ENCODE measurements at regions not wholly inside any gene's neighbourhood (a gene's known extent, or its start where the extent isn't known, plus 50 kb on each side); places are given as distances from the start of the nearest gene placed in this dataset.

DNA sequence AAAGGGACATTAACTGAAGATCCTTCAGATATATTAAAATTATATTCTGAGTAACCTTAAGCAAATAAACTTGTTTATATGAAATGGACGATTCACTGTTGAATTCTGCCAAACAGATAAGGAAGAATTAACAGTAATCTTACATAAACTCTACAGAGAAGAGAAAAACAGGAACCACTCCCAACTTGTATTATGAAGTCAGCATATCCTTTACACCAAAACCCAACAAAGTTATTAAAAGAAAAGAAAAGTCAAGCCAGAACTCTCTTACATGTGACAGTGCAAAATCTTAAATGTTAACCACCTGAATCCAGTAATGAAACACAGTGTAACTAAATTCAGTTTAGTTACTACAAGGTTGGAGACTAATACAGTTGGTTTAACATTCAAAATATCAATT lies 185.8 kb downstream of the DEPDC1B start:
- Mint-ChIP-seq H3K4me3 (no peak overlapping the region), H3K27ac (no peak overlapping the region), H3K36me3 (ENCODE audit: low read depth) (no peaks in the 10 kb centered on the region), H3K9me3 (no peaks in the 10 kb centered on the region), H3K4me1 (peaks cover 4% of the 10 kb centered on the region), H3K27me3 (ENCODE audit: insufficient read depth) (no peaks in the 10 kb centered on the region)
- no peak for TF ChIP-seq CTCF (conservative IDR thresholded peaks at IDR 0.05)
- Histone ChIP-seq H3K9me3 (ENCODE audit: control insufficient read depth, low read length) (no peaks in the 10 kb centered on the region), H3K36me3 (ENCODE audit: control insufficient read depth, insufficient read depth, low read length) (no peaks in the 10 kb centered on the region), H3K27ac (ENCODE audit: low read depth, low read length) (no peak overlapping the region), H3K27me3 (ENCODE audit: control insufficient read depth, insufficient read depth, low read length, poor library complexity, severe bottlenecking) (no peaks in the 10 kb centered on the region), H3K4me3 (ENCODE audit: low read length) (no peak overlapping the region), H3K4me1 (ENCODE audit: control insufficient read depth, insufficient read depth, low read length) (no peaks in the 10 kb centered on the region), H3K9ac (ENCODE audit: extremely low read depth, low read length, poor library complexity, severe bottlenecking) (no peak overlapping the region)
- no peak for DNase-seq
- 83% methylated on average over 1 of the region's 1 CpG; no CpG with 5 or more reads in 1 of the 2 experiments for WGBS, 2 experiments (ENCODE audit: insufficient coverage in 1 of 2, insufficient read length in 1 of 2)

- Mint-ChIP-seq H3K4me3 (no peak overlapping the region), H3K27ac (no peak overlapping the region), H3K4me1 (peaks cover 4% of the 10 kb centered on the region), H3K36me3 (ENCODE audit: low read depth) (no peaks in the 10 kb centered on the region), H3K9me3 (no peaks in the 10 kb centered on the region), H3K27me3 (ENCODE audit: insufficient read depth) (no peaks in the 10 kb centered on the region)
- no peak overlapping the region for H3K27ac ChIP-seq (ENCODE audit: low read depth, low read length)
- no peak overlapping the region for H3K4me3 ChIP-seq (ENCODE audit: low read length)
- no peaks in the 10 kb centered on the region for H3K4me1 ChIP-seq (ENCODE audit: control insufficient read depth, insufficient read depth, low read length)
- no peak overlapping the region for H3K9ac ChIP-seq (ENCODE audit: extremely low read depth, low read length, poor library complexity, severe bottlenecking)
- H3K27me3 ChIP-seq (ENCODE audit: control insufficient read depth, insufficient read depth, low read length, poor library complexity, severe bottlenecking), result no peaks in the 10 kb centered on the region
- DNase-seq, result no peak
- no peak for TF ChIP-seq CTCF (conservative IDR thresholded peaks at IDR 0.05)
- H3K36me3 ChIP-seq (ENCODE audit: control insufficient read depth, insufficient read depth, low read length), result no peaks in the 10 kb centered on the region
- no peaks in the 10 kb centered on the region for H3K9me3 ChIP-seq (ENCODE audit: control insufficient read depth, low read length)
Measured at GRCh38 chr5:60512117-60512516, 187.8 kb downstream of the DEPDC1B start.

GRCh38 chr5:60510663-60511062 lies 189.3 kb downstream of the DEPDC1B start:
- H3K9ac ChIP-seq (ENCODE audit: extremely low read depth, low read length, poor library complexity, severe bottlenecking), result no peak overlapping the region
- H3K4me1 ChIP-seq (ENCODE audit: control insufficient read depth, insufficient read depth, low read length), result no peaks in the 10 kb centered on the region
- no peaks in the 10 kb centered on the region for H3K9me3 ChIP-seq (ENCODE audit: control insufficient read depth, low read length)
- Mint-ChIP-seq H3K27me3 (ENCODE audit: insufficient read depth) (no peaks in the 10 kb centered on the region), H3K4me1 (peaks cover 4% of the 10 kb centered on the region), H3K9me3 (no peaks in the 10 kb centered on the region), H3K27ac (no peak overlapping the region), H3K36me3 (ENCODE audit: low read depth) (no peaks in the 10 kb centered on the region), H3K4me3 (no peak overlapping the region)
- WGBS, 2 experiments (ENCODE audit: insufficient coverage in 1 of 2, insufficient read length in 1 of 2), result 83 to 100% methylated on average over 1 to 3 of the region's 3 CpGs
- H3K27me3 ChIP-seq (ENCODE audit: control insufficient read depth, insufficient read depth, low read length, poor library complexity, severe bottlenecking), result peaks cover 4% of the 10 kb centered on the region
- H3K36me3 ChIP-seq (ENCODE audit: control insufficient read depth, insufficient read depth, low read length), result no peaks in the 10 kb centered on the region
- DNase-seq, result no peak
- no peak overlapping the region for H3K27ac ChIP-seq (ENCODE audit: low read depth, low read length)
- H3K4me3 ChIP-seq (ENCODE audit: low read length), result no peak overlapping the region
- no peak for TF ChIP-seq CTCF (conservative IDR thresholded peaks at IDR 0.05)
